ENCODE measurements at regions not wholly inside any gene's neighbourhood (a gene's known extent, or its start where the extent isn't known, plus 50 kb on each side); places are given as distances from the start of the nearest gene placed in this dataset.
"Not testable (repeated sequence)": the region's sequence is repeated elsewhere in the genome, so short reads cannot be mapped to it uniquely, and the experiment has no call there.

- no peak for DNase-seq (ENCODE audit: low spot score in 2 of 2)
These were observed 718.2 kb downstream of the SEMA5A start for GRCh38 chr5:8827696-8828095.

DNA sequence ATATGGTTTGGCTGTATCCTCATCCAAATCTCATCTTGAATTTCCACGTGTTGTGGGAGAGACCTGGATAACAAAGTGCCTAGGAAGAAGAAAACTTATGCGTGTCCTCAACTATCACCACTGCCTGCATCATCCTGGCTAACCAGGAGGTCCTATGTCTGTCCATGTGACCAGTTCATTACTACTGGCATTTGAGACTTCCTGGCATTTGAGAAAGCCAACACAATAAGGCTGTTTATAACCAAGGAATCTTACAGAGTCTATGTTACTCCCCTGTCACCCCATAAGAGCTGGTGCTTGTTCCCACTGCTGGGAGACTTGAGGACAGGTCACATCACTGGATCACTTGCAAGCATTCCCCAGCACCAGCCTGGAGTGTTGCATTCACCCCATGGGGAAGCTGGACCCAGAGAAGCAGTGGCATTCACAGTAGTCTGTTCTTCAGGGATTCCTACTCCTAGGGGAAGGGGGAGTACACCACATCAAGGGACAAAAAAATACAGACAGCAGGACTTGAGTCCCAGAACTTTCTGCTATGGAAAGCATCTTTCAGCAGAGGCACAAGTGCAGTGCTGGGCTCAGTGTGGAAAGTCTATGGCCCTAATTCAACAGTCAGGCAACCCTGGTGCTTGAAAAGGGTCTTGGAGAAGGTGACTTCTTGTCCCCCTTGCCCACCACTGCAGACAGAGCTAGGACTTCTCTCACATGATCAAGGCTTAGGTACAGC is 717.1 kb downstream of the SEMA5A start:
- no peak for ATAC-seq (replicated peaks; ENCODE audit: extremely low read depth, poor library complexity, severe bottlenecking)
- H3K27ac Mint-ChIP-seq (ENCODE audit: low read depth), result no peak overlapping the region
- no peak overlapping the region for H3K4me3 Mint-ChIP-seq
- no peaks in the 10 kb centered on the region for H3K27me3 Mint-ChIP-seq
- no peak for DNase-seq (ENCODE audit: low spot score in 2 of 2)
- peaks cover 8% of the 10 kb centered on the region for H3K9me3 Mint-ChIP-seq
- H3K36me3 Mint-ChIP-seq (ENCODE audit: insufficient read depth), result peaks cover 2% of the 10 kb centered on the region
- no peaks in the 10 kb centered on the region for H3K4me1 Mint-ChIP-seq

More at GRCh38 chr5:8827696-8828095, 718.2 kb downstream of the SEMA5A start:
- H3K9me3 Mint-ChIP-seq, result peaks cover 8% of the 10 kb centered on the region
- no peak overlapping the region for H3K27ac Mint-ChIP-seq (ENCODE audit: low read depth)
- H3K4me3 Mint-ChIP-seq, result no peak overlapping the region
- no peaks in the 10 kb centered on the region for H3K4me1 Mint-ChIP-seq
- ATAC-seq (replicated peaks; ENCODE audit: extremely low read depth, poor library complexity, severe bottlenecking), result no peak
- H3K27me3 Mint-ChIP-seq, result no peaks in the 10 kb centered on the region
- H3K36me3 Mint-ChIP-seq (ENCODE audit: insufficient read depth), result peaks cover 2% of the 10 kb centered on the region

GRCh38 chr5:8829323-8830029 is 716.4 kb downstream of the SEMA5A start:
- ATAC-seq (replicated peaks; ENCODE audit: extremely low read depth, poor library complexity, severe bottlenecking) (no peak), DNase-seq (ENCODE audit: low spot score in 2 of 2) (no peak)
- Mint-ChIP-seq H3K4me3 (no peak overlapping the region), H3K27me3 (no peaks in the 10 kb centered on the region), H3K27ac (ENCODE audit: low read depth) (no peak overlapping the region), H3K9me3 (peaks cover 8% of the 10 kb centered on the region), H3K36me3 (ENCODE audit: insufficient read depth) (peaks cover 2% of the 10 kb centered on the region), H3K4me1 (no peaks in the 10 kb centered on the region)

DNA sequence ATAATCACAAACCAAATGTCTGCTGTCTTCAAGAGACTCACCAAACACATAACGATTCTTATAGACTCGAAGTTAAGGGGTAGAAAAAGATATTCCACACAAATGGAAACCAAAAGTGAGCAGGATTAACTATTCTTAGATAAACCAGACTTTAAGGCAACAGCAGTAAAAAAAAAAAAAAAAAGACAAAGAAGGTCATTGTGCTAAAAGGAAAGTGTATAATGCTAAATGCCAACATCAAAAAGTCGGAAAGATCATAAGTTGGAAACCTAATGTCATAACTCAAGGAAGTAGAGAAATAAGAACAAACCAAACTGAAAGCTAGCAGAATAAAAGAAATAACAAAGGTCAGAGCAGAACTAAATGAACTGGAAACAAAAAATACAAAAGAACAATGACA is 714.6 kb downstream of the SEMA5A start:
- Mint-ChIP-seq H3K27me3 (no peaks in the 10 kb centered on the region), H3K4me3 (no peak overlapping the region), H3K9me3 (peaks cover 8% of the 10 kb centered on the region), H3K27ac (ENCODE audit: low read depth) (no peak overlapping the region), H3K4me1 (no peaks in the 10 kb centered on the region), H3K36me3 (ENCODE audit: insufficient read depth) (peaks cover 2% of the 10 kb centered on the region)
- no peak for DNase-seq (ENCODE audit: low spot score in 2 of 2)
- ATAC-seq (replicated peaks; ENCODE audit: extremely low read depth, poor library complexity, severe bottlenecking), result no peak

- H3K27me3 Mint-ChIP-seq, result no peaks in the 10 kb centered on the region
- H3K9me3 Mint-ChIP-seq, result peaks cover 8% of the 10 kb centered on the region
- no peak overlapping the region for H3K4me3 Mint-ChIP-seq
- DNase-seq (ENCODE audit: low spot score in 2 of 2) (no peak), ATAC-seq (replicated peaks; ENCODE audit: extremely low read depth, poor library complexity, severe bottlenecking) (no peak)
- H3K4me1 Mint-ChIP-seq, result no peaks in the 10 kb centered on the region
- H3K27ac Mint-ChIP-seq (ENCODE audit: low read depth), result no peak overlapping the region
- peaks cover 2% of the 10 kb centered on the region for H3K36me3 Mint-ChIP-seq (ENCODE audit: insufficient read depth)
These were observed 714.0 kb downstream of the SEMA5A start for GRCh38 chr5:8831854-8832253.

- no peaks in the 10 kb centered on the region for H3K36me3 Mint-ChIP-seq (ENCODE audit: insufficient read depth)
- H3K27ac Mint-ChIP-seq (ENCODE audit: low read depth), result no peak overlapping the region
- DNase-seq (ENCODE audit: low spot score in 2 of 2) (no peak), ATAC-seq (replicated peaks; ENCODE audit: extremely low read depth, poor library complexity, severe bottlenecking) (no peak)
- no peaks in the 10 kb centered on the region for H3K4me1 Mint-ChIP-seq
- no peaks in the 10 kb centered on the region for H3K27me3 Mint-ChIP-seq
- peaks cover 12% of the 10 kb centered on the region for H3K9me3 Mint-ChIP-seq
- no peak overlapping the region for H3K4me3 Mint-ChIP-seq
These were observed 706.4 kb downstream of the SEMA5A start for GRCh38 chr5:8839361-8840055.

GRCh38 chr5:8840237-8840636 is 705.6 kb downstream of the SEMA5A start:
- H3K4me3 Mint-ChIP-seq, result no peak overlapping the region
- DNase-seq (ENCODE audit: low spot score in 2 of 2) (no peak), ATAC-seq (replicated peaks; ENCODE audit: extremely low read depth, poor library complexity, severe bottlenecking) (no peak)
- H3K27me3 Mint-ChIP-seq, result no peaks in the 10 kb centered on the region
- H3K4me1 Mint-ChIP-seq, result no peaks in the 10 kb centered on the region
- H3K27ac Mint-ChIP-seq (ENCODE audit: low read depth), result no peak overlapping the region
- H3K9me3 Mint-ChIP-seq, result peaks cover 12% of the 10 kb centered on the region
- no peaks in the 10 kb centered on the region for H3K36me3 Mint-ChIP-seq (ENCODE audit: insufficient read depth)

DNA sequence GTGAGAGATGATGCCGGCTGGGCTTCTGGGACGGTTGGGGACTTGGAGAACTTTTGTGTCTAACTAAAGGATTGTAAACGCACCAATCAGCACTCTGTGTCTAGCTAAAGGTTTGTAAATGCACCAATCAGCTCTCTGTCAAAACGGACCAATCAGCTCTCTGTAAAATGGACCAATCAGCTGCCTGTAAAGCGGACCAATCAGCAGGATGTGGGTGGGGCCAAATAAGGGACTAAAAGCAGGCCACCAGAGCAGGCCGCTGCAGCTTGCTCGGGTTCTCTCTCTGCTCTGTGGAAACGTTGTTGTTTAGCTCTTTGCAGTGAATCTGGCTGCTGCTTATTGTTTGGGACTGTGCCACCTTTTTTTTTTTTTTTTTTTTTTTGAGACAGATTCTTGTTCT is 705.1 kb downstream of the SEMA5A start:
- DNase-seq (ENCODE audit: low spot score in 2 of 2); ATAC-seq (replicated peaks; ENCODE audit: extremely low read depth, poor library complexity, severe bottlenecking); H3K4me1 Mint-ChIP-seq; H3K27ac Mint-ChIP-seq (ENCODE audit: low read depth); H3K27me3 Mint-ChIP-seq; H3K36me3 Mint-ChIP-seq (ENCODE audit: insufficient read depth); H3K4me3 Mint-ChIP-seq: not testable (repeated sequence)
- H3K9me3 Mint-ChIP-seq, result peaks cover 12% of the 10 kb centered on the region

DNA sequence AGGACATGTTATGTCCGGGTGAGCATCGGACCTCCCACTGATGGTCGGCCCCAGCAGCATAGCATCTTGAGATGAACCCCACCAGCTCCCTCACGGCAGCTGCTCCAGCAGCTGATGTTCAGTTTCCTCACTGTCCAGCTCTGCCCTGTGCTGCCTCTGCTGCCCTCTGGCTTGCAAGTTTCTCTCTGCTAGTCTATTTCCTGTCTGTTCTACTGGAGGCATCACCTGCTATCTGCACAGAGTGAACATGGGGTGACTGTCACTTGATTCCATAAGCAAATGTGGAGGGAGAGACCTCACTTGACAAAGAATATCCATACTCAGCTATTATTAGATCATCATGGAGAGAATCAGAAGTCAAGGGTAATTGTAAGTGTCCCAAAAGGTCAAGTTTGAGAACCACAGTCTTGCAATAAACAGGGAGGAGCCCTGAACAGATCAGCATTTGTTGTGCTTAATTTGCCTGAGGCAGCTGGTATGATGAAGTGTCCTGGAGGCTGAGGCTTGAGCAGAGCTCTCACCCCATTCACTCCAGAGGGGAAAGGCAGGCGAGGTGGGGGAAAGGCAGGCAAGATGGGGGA is 702.8 kb downstream of the SEMA5A start:
- H3K27ac Mint-ChIP-seq (ENCODE audit: low read depth), result no peak overlapping the region
- H3K36me3 Mint-ChIP-seq (ENCODE audit: insufficient read depth), result no peaks in the 10 kb centered on the region
- ATAC-seq (replicated peaks; ENCODE audit: extremely low read depth, poor library complexity, severe bottlenecking) (no peak), DNase-seq (ENCODE audit: low spot score in 2 of 2) (no peak)
- H3K9me3 Mint-ChIP-seq, result peaks cover 12% of the 10 kb centered on the region
- H3K4me1 Mint-ChIP-seq, result no peaks in the 10 kb centered on the region
- no peaks in the 10 kb centered on the region for H3K27me3 Mint-ChIP-seq
- no peak overlapping the region for H3K4me3 Mint-ChIP-seq

DNA sequence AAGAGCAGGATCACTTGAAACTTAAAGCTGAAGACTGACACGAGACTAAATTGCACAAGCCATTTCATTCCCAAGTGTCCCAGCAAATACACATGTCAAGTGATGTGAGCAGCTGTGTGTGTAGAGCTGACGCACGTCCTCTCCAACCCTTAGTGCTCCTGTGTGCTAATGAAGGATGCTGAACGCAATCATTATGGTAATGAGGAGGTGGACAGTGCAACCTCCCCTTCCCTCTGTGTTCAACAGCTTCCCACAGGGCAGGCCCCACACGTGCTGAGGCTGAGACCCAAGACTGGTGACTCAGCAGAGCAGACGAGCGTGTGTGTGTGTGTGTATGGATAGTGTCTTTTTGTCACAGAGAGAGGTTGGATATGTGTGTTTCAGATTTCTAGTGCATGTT is 702.1 kb downstream of the SEMA5A start:
- DNase-seq (ENCODE audit: low spot score in 2 of 2) (no peak), ATAC-seq (replicated peaks; ENCODE audit: extremely low read depth, poor library complexity, severe bottlenecking) (no peak)
- Mint-ChIP-seq H3K4me3 (no peak overlapping the region), H3K27ac (ENCODE audit: low read depth) (no peak overlapping the region), H3K9me3 (peaks cover 12% of the 10 kb centered on the region), H3K27me3 (no peaks in the 10 kb centered on the region), H3K4me1 (no peaks in the 10 kb centered on the region), H3K36me3 (ENCODE audit: insufficient read depth) (no peaks in the 10 kb centered on the region)

- Mint-ChIP-seq H3K36me3 (ENCODE audit: insufficient read depth) (no peaks in the 10 kb centered on the region), H3K4me3 (no peak overlapping the region), H3K27me3 (no peaks in the 10 kb centered on the region), H3K9me3 (peaks cover 12% of the 10 kb centered on the region), H3K4me1 (no peaks in the 10 kb centered on the region), H3K27ac (ENCODE audit: low read depth) (no peak overlapping the region)
- ATAC-seq (replicated peaks; ENCODE audit: extremely low read depth, poor library complexity, severe bottlenecking) (no peak), DNase-seq (ENCODE audit: low spot score in 2 of 2) (no peak)
These were observed 701.7 kb downstream of the SEMA5A start for GRCh38 chr5:8844206-8844605.

- H3K27me3 Mint-ChIP-seq, result no peaks in the 10 kb centered on the region
- no peak for ATAC-seq (replicated peaks; ENCODE audit: extremely low read depth, poor library complexity, severe bottlenecking)
- H3K36me3 Mint-ChIP-seq (ENCODE audit: insufficient read depth), result no peaks in the 10 kb centered on the region
- H3K27ac Mint-ChIP-seq (ENCODE audit: low read depth), result no peak overlapping the region
- no peak for DNase-seq (ENCODE audit: low spot score in 2 of 2)
- H3K4me1 Mint-ChIP-seq, result no peaks in the 10 kb centered on the region
- H3K9me3 Mint-ChIP-seq, result peaks cover 12% of the 10 kb centered on the region
- H3K4me3 Mint-ChIP-seq, result no peak overlapping the region
These were observed 701.0 kb downstream of the SEMA5A start for GRCh38 chr5:8844847-8845246.
